Activated T-cell treated with anti-CD3 and anti-CD28 coated beads, Interleukin-2, amount 50 U/mL, for 72 hours (primary cell): ENCODE measurements at regions not wholly inside any gene's neighbourhood (a gene's known extent, or its start where the extent isn't known, plus 50 kb on each side); places are given as distances from the start of the nearest gene placed in this dataset.

Experiments
- ATAC-seq, 2 donors: fragments of 150-1000 bp; cut with Tn5 transposase; replicated peaks in 1 of 2; 2 replicates each; pipeline ENCODE4 v1.10.0; 2021; ENCODE audit warnings: moderate library complexity in 2 of 2, mild to moderate bottlenecking in 1 of 2
- DNase-seq, 2 donors: peaks; one replicate each; pipeline ENCODE4 v3.0.0; 2021 to 2022; ENCODE audit warnings: mixed read lengths in 1 of 2
- H3K27ac Mint-ChIP-seq: one replicate; pipeline ENCODE4 v1.8.0; 2022; ENCODE audit warnings: mild to moderate bottlenecking, moderate library complexity, mixed read lengths
- H3K27me3 Mint-ChIP-seq: one replicate; pipeline ENCODE4 v1.8.0; 2022; ENCODE audit warnings: low read depth, mixed read lengths
- H3K36me3 Mint-ChIP-seq, 2 donors: one replicate each; pipeline ENCODE4 v1.8.0; 2022; ENCODE audit warnings: mixed read lengths in 2 of 2, mild to moderate bottlenecking in 1 of 2; ENCODE audit not compliant: insufficient read depth in 2 of 2
- H3K4me1 Mint-ChIP-seq: one replicate; pipeline ENCODE4 v1.8.0; 2022; ENCODE audit warnings: low read depth, mixed read lengths
- H3K4me3 Mint-ChIP-seq, 2 donors: one replicate each; pipeline ENCODE4 v1.8.0; 2022; ENCODE audit warnings: mild to moderate bottlenecking in 2 of 2, mixed read lengths in 2 of 2, moderate library complexity in 2 of 2
- H3K9me3 Mint-ChIP-seq, 2 donors: one replicate each; pipeline ENCODE4 v1.8.0; 2022; ENCODE audit warnings: mixed read lengths in 2 of 2

- Mint-ChIP-seq H3K36me3 (no peaks in the 10 kb centered on the region), H3K4me1 (no peaks in the 10 kb centered on the region), H3K4me3 (no peak overlapping the region), H3K27ac (no peak overlapping the region), H3K9me3 (no peaks in the 10 kb centered on the region), H3K27me3 (peaks cover 12% of the 10 kb centered on the region)
- DNase-seq (no peak), ATAC-seq (no peak)
Measured at GRCh38 chr3:180802837-180803236, 109.6 kb upstream of the FXR1 start.

DNA sequence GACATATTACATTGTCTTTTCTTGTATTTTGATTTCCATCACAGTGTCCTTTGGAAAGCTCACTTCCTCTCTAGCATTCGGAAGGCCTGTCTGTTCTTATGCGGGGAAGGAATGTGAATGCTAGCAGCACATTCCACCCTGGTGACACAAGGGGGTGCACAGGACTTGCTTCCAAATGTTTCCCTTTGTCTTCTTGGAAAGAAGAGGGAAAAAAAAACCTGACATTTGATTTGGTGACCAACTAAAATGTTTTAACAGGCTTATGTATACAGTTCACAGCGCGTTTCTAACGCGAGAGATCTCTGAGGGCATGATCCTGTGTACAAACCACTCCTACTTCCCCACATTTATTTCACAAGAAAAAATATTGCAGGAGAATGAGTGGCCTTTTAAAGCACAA lies 107.6 kb upstream of the FXR1 start:
- no peaks in the 10 kb centered on the region for H3K36me3 Mint-ChIP-seq
- H3K27me3 Mint-ChIP-seq, result peaks cover 9% of the 10 kb centered on the region
- H3K27ac Mint-ChIP-seq, result no peak overlapping the region
- H3K9me3 Mint-ChIP-seq, result no peaks in the 10 kb centered on the region
- H3K4me3 Mint-ChIP-seq, result no peak overlapping the region
- DNase-seq (no peak), ATAC-seq (no peak)
- no peaks in the 10 kb centered on the region for H3K4me1 Mint-ChIP-seq

DNA sequence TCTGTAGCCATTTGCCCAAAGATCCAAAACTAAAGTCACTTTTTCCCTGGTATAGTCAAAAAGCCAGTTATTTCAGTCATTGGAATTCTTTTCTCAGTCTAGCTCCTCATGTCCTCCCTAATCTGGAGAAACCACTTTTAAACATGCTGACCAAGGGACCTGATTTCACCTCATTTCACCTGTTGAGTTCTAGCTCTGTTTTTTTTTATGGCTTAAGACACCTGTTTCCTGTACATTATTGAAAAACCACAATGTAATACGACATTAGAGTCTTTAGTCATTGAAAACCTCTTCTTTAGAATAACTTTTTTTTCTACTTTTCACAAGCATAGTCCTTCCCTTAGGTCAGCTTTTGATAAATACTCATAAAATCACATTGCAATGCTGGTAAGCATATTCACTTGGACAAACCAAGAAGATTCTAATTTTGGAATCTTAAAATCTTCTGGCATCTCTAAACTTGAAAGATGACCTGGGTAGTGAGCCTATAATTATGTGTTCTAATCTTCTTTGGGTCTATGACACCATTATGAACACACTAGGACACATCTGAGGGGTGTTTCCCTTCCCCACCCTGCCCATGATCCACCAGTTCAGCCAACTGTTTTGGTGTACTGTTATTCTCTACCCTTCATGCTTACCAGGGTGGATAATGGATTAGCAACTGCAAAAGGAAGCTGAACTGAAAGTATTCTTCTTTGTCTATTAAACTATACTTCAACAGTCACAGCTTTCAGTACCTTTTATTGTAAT lies 103.5 kb upstream of the FXR1 start:
- ATAC-seq (no peak), DNase-seq (no peak)
- no peaks in the 10 kb centered on the region for H3K36me3 Mint-ChIP-seq
- H3K27me3 Mint-ChIP-seq, result peaks cover 9% of the 10 kb centered on the region
- H3K4me1 Mint-ChIP-seq, result no peaks in the 10 kb centered on the region
- no peak overlapping the region for H3K4me3 Mint-ChIP-seq
- H3K27ac Mint-ChIP-seq, result no peak overlapping the region
- no peaks in the 10 kb centered on the region for H3K9me3 Mint-ChIP-seq

DNA sequence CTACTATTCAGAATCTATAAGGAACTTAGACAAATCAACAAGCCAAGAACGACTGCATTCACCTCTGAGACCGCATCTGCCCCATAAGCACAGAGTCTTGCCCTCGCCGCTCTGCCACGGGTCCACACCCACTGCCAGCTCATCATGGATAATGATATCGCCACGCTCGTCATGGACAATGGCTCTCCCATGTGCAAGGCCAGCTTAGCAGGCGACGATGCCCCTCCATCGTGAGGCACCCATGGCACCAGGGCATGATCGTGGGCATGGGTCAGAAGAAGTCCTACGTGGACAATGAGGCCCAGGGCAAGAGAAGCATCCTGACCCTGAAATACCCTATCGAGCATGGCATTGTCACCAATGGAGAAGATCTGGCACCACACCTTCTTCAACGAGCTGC lies 92.1 kb upstream of the FXR1 start:
- H3K4me3 Mint-ChIP-seq, result no peak overlapping the region
- H3K27me3 Mint-ChIP-seq, result peaks cover 5% of the 10 kb centered on the region
- peaks cover 0 to 2% of the 10 kb centered on the region in 2 donors for H3K9me3 Mint-ChIP-seq
- H3K36me3 Mint-ChIP-seq, result no peaks in the 10 kb centered on the region
- H3K27ac Mint-ChIP-seq, result no peak overlapping the region
- ATAC-seq (no peak), DNase-seq (no peak)
- H3K4me1 Mint-ChIP-seq, result no peaks in the 10 kb centered on the region

- H3K36me3 Mint-ChIP-seq, result no peaks in the 10 kb centered on the region
- no peaks in the 10 kb centered on the region for H3K9me3 Mint-ChIP-seq
- no peaks in the 10 kb centered on the region for H3K4me1 Mint-ChIP-seq
- no peak overlapping the region for H3K27ac Mint-ChIP-seq
- no peaks in the 10 kb centered on the region for H3K27me3 Mint-ChIP-seq
- H3K4me3 Mint-ChIP-seq, result no peak overlapping the region
- no peak for ATAC-seq
- DNase-seq, result no peak
Measured at GRCh38 chr3:180825964-180826363, 86.5 kb upstream of the FXR1 start.

GRCh38 chr3:180827171-180827570 lies 85.3 kb upstream of the FXR1 start:
- H3K27ac Mint-ChIP-seq, result no peak overlapping the region
- no peak for ATAC-seq

GRCh38 chr3:180828001-180828720 lies 84.3 kb upstream of the FXR1 start:
- no peaks in the 10 kb centered on the region for H3K9me3 Mint-ChIP-seq
- no peak overlapping the region for H3K4me3 Mint-ChIP-seq
- no peaks in the 10 kb centered on the region for H3K27me3 Mint-ChIP-seq
- ATAC-seq (no peak), DNase-seq (no peak)
- no peaks in the 10 kb centered on the region for H3K36me3 Mint-ChIP-seq
- no peak overlapping the region for H3K27ac Mint-ChIP-seq
- H3K4me1 Mint-ChIP-seq, result no peaks in the 10 kb centered on the region

More at GRCh38 chr3:180827171-180827570, 85.3 kb upstream of the FXR1 start:
- Mint-ChIP-seq H3K27me3 (no peaks in the 10 kb centered on the region), H3K9me3 (no peaks in the 10 kb centered on the region), H3K4me1 (no peaks in the 10 kb centered on the region), H3K4me3 (no peak overlapping the region), H3K36me3 (no peaks in the 10 kb centered on the region)
- no peak for DNase-seq

DNA sequence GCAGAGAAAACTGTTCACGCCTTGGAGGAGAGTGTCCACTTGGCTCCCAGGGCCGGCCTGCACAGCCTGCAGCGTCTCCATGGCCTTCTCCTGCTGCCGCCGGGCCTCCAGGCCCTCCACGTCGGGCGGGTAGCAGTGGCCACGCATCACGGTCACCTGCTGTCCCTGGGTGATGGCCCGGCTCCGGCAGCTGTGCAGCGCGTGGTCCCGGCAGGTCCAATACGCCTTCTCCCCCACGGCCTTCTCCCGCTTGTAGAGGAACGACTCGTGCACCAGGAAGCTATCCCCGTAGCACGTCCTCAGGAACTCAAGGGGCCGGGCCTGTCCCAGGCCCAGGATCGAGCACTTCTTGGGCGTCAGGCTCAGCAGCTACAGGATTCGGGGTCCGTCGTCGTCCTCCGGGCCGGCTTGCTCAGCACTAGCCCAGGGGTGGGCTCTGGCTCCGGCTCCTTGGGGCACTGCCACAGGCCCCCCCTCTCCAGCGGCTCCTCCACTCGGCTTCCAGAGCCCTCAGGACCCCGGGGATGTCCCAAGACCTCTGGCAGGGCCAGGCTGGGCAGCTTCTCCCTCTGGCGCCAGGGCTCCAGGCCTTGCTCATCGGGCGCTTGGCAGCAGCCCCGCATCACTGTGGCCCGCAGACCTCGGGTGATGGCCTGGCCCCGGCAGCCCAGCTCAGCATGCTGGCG lies 83.6 kb upstream of the FXR1 start:
- Mint-ChIP-seq H3K36me3 (no peaks in the 10 kb centered on the region), H3K4me1 (no peaks in the 10 kb centered on the region), H3K27me3 (no peaks in the 10 kb centered on the region), H3K27ac (no peak overlapping the region), H3K4me3 (no peak overlapping the region), H3K9me3 (no peaks in the 10 kb centered on the region)
- DNase-seq, result no peak
- ATAC-seq, result no peak

DNA sequence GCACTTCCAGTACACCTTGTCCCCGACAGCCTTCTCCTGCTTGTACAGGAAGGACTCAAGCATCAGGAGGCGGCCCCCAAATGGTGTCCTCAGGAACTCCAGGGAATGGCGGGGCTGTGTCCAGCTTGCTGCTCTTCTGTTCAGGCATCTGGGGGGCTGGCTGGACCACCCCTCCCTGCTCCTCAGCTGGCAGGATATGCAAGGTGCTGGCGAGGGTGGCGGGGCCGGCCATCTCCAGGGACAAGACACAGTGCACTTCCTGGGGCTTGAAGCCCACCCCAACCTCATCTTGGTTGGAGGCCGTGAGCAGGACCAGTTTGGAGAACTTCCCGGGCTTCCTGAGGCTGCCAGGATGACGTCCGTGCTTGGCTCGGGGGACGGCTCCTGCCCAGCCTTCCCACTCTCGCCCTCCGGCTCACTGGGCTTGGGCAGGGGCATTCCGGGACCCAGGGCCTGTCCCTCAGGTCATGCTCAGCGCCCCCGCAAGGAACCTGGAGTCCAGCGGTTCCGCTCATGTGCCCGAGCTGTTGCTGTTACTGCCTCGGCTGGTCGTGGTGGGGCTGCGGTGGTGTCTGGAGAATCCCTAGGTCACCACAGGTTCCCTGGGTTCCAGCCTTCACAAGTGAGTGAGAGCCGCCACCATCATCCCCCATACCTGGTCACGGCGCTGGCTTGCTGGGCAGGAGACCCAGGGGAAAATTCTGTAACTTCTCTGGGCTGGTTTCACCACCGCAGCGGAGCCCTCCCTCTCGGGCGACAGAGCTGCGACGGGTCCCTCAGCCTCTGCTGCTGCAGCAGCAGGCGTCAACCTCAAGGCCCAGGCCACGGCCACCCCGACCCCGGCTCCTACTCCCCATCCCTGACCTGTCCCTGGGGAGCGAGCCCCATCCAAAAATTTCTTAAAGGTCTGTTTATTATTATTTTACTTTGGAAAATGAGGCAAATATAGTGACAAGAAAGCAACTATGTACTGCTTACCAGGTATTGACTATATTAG lies 82.8 kb upstream of the FXR1 start:
- H3K27me3 Mint-ChIP-seq, result no peaks in the 10 kb centered on the region

GRCh38 chr3:180835501-180835900 lies 77.0 kb upstream of the FXR1 start:
- ATAC-seq, result no peak
- Mint-ChIP-seq H3K27me3 (no peaks in the 10 kb centered on the region), H3K27ac (no peak overlapping the region), H3K4me3 (no peak overlapping the region), H3K36me3 (no peaks in the 10 kb centered on the region), H3K9me3 (peaks cover 2 to 7% of the 10 kb centered on the region in 2 donors), H3K4me1 (no peaks in the 10 kb centered on the region)
- DNase-seq, result no peak

More for the DNA sequence above, 82.8 kb upstream of the FXR1 start:
- Mint-ChIP-seq H3K9me3 (no peaks in the 10 kb centered on the region), H3K4me3 (no peak overlapping the region), H3K27ac (no peak overlapping the region), H3K36me3 (no peaks in the 10 kb centered on the region), H3K4me1 (no peaks in the 10 kb centered on the region)
- no peak for ATAC-seq
- no peak for DNase-seq

- ATAC-seq, result no peak
- Mint-ChIP-seq H3K36me3 (no peaks in the 10 kb centered on the region), H3K9me3 (peaks cover 3 to 7% of the 10 kb centered on the region in 2 donors), H3K27me3 (no peaks in the 10 kb centered on the region), H3K4me3 (no peak overlapping the region), H3K4me1 (no peaks in the 10 kb centered on the region), H3K27ac (no peak overlapping the region)
- DNase-seq, result no peak
Measured at GRCh38 chr3:180836766-180837165, 75.7 kb upstream of the FXR1 start.

GRCh38 chr3:180854887-180855286 lies 57.6 kb upstream of the FXR1 start:
- no peak for ATAC-seq
- Mint-ChIP-seq H3K27ac (no peak overlapping the region), H3K4me1 (no peaks in the 10 kb centered on the region), H3K27me3 (peaks cover 23% of the 10 kb centered on the region), H3K36me3 (peaks cover 0 to 3% of the 10 kb centered on the region in 2 donors), H3K9me3 (peaks cover 6 to 9% of the 10 kb centered on the region in 2 donors), H3K4me3 (no peak overlapping the region)
- DNase-seq, result no peak
